ENCODE measurements at regions not wholly inside any gene's neighbourhood (a gene's known extent, or its start where the extent isn't known, plus 50 kb on each side); places are given as distances from the start of the nearest gene placed in this dataset.

DNA sequence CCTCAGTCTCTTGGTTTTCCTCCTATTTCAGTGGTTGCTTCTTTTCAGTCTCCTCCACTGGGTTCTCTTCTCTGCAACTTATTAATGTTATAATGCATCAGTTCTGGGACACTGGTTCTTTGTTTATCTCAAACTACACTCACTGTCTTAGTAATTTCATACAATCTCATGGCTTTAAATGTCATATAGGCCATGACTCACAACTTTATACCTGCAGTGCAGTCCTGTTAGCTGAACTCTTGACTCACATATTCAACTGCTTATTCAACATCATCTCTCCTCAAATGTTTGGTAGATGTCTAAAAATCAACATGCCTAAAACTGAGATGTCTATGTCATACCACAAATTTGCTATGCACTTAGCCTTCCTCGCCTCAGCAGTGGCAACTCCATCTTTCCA, 101.2 kb upstream of the PALS2 start:
- no peak overlapping the region for H3K9ac ChIP-seq (ENCODE audit: control insufficient read depth, extremely low read depth, insufficient read depth, low read length)
- no peaks in the 10 kb centered on the region for H3K27me3 ChIP-seq (ENCODE audit: control insufficient read depth, extremely low read depth, insufficient read depth, low read length)
- H4K20me1 ChIP-seq (ENCODE audit: control insufficient read depth, extremely low read depth, insufficient read depth, low read length) = no peaks in the 10 kb centered on the region
- no peaks in the 10 kb centered on the region for H3K9me3 ChIP-seq (ENCODE audit: control insufficient read depth, low read depth, low read length)
- TF ChIP-seq, protein P1, sequence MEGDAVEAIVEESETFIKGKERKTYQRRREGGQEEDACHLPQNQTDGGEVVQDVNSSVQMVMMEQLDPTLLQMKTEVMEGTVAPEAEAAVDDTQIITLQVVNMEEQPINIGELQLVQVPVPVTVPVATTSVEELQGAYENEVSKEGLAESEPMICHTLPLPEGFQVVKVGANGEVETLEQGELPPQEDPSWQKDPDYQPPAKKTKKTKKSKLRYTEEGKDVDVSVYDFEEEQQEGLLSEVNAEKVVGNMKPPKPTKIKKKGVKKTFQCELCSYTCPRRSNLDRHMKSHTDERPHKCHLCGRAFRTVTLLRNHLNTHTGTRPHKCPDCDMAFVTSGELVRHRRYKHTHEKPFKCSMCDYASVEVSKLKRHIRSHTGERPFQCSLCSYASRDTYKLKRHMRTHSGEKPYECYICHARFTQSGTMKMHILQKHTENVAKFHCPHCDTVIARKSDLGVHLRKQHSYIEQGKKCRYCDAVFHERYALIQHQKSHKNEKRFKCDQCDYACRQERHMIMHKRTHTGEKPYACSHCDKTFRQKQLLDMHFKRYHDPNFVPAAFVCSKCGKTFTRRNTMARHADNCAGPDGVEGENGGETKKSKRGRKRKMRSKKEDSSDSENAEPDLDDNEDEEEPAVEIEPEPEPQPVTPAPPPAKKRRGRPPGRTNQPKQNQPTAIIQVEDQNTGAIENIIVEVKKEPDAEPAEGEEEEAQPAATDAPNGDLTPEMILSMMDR (optimal IDR thresholded peaks at IDR 0.05 in 1 of 3, IDR thresholded peaks at IDR 0.05 in 1 of 3, conservative IDR thresholded peaks at IDR 0.05 in 1 of 3; ENCODE audit: extremely low read depth in 1 of 3, insufficient read depth in 2 of 3, low read length in 3 of 3) = no peak
- no peak for TF ChIP-seq EZH2 (IDR thresholded peaks at IDR 0.05; ENCODE audit: low read length)
- H3K9me1 ChIP-seq (ENCODE audit: control insufficient read depth, extremely low read depth, insufficient read depth, low read length) = no peaks in the 10 kb centered on the region
- no peak overlapping the region for H3K4me3 ChIP-seq (ENCODE audit: control insufficient read depth in 2 of 3, extremely low read depth in 1 of 3, insufficient read depth in 2 of 3, low read depth in 1 of 3, low read length in 3 of 3)
- no peaks in the 10 kb centered on the region for H3K79me2 ChIP-seq (ENCODE audit: control insufficient read depth, insufficient read depth, low read length)
- H3K27ac ChIP-seq (ENCODE audit: control insufficient read depth, insufficient read depth, low read length) = no peak overlapping the region
- H3K4me2 ChIP-seq (ENCODE audit: control insufficient read depth, extremely low read depth, insufficient read depth, low read depth, low read length) = no peak overlapping the region
- dilution Hi-C loops (cut with MboI; ENCODE audit: extremely low pct_ligation_motif_present, low sequenced_read_pairs) = no loop called here
- DNase-seq (ENCODE audit: low read depth, low spot score) (no peak), FAIRE-seq (no peak)
- no peaks in the 10 kb centered on the region for H3K4me1 ChIP-seq (ENCODE audit: control insufficient read depth, extremely low read depth, insufficient read depth, low read length)
- no peaks in the 10 kb centered on the region for H3K36me3 ChIP-seq (ENCODE audit: control insufficient read depth in 2 of 2, extremely low read depth in 1 of 2, insufficient read depth in 2 of 2, low read length in 2 of 2)
- no peak overlapping the region for H2AFZ ChIP-seq (ENCODE audit: control insufficient read depth, low read length)

DNA sequence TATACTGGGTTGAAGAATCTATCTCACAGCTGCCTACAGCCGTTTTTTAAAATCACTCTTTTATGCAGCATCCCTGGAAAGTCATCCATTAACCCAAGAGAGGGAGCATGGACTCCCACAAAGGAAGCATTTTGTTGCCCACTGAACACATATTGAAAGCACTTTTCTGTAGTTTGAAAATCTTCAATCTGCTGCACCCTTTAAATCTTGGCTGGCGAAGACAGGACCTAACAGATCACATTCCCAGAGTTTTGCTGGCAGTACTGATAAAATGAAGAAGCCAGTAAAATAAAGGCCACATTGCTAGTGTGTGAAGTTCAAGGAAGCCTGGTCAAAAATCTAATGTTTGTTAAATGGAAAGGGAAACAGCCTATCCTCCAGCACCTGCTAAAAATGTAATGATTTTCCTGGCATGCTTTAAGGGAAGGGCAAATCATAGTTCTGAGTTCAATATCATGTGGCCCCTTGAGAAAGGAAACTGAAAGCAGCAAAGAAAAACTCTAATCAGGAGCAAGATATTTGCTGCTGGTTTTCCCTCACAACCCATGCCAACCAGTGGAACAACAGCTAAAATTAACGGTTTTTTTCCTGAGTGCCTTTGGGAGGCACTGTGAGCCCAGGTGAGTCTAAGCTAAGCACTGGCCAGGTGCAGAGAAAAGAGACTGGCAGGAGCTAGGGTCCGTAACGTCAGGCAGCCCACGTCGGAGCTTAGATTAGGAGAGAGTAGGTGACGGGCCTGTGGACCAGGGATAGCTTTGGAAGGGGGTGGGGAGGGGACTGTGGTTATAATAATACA, 97.9 kb upstream of the PALS2 start:
- Histone ChIP-seq H3K4me2 (ENCODE audit: control insufficient read depth, extremely low read depth, insufficient read depth, low read depth, low read length) (no peak overlapping the region), H3K36me3 (ENCODE audit: control insufficient read depth in 2 of 2, extremely low read depth in 1 of 2, insufficient read depth in 2 of 2, low read length in 2 of 2) (no peaks in the 10 kb centered on the region), H3K4me1 (ENCODE audit: control insufficient read depth, extremely low read depth, insufficient read depth, low read length) (no peaks in the 10 kb centered on the region), H3K79me2 (ENCODE audit: control insufficient read depth, insufficient read depth, low read length) (no peaks in the 10 kb centered on the region), H3K9me3 (ENCODE audit: control insufficient read depth, low read depth, low read length) (no peaks in the 10 kb centered on the region), H4K20me1 (ENCODE audit: control insufficient read depth, extremely low read depth, insufficient read depth, low read length) (no peaks in the 10 kb centered on the region), H2AFZ (ENCODE audit: control insufficient read depth, low read length) (no peak overlapping the region), H3K9ac (ENCODE audit: control insufficient read depth, extremely low read depth, insufficient read depth, low read length) (no peak overlapping the region), H3K4me3 (ENCODE audit: control insufficient read depth in 2 of 3, extremely low read depth in 1 of 3, insufficient read depth in 2 of 3, low read depth in 1 of 3, low read length in 3 of 3) (no peak overlapping the region), H3K27ac (ENCODE audit: control insufficient read depth, insufficient read depth, low read length) (no peak overlapping the region), H3K9me1 (ENCODE audit: control insufficient read depth, extremely low read depth, insufficient read depth, low read length) (no peaks in the 10 kb centered on the region), H3K27me3 (ENCODE audit: control insufficient read depth, extremely low read depth, insufficient read depth, low read length) (no peaks in the 10 kb centered on the region)
- dilution Hi-C loops (cut with MboI; ENCODE audit: extremely low pct_ligation_motif_present, low sequenced_read_pairs) = no loop called here
- TF ChIP-seq, protein P1 (optimal IDR thresholded peaks at IDR 0.05 in 1 of 3, IDR thresholded peaks at IDR 0.05 in 1 of 3, conservative IDR thresholded peaks at IDR 0.05 in 1 of 3; ENCODE audit: extremely low read depth in 1 of 3, insufficient read depth in 2 of 3, low read length in 3 of 3) = no peak
- no peak for TF ChIP-seq EZH2 (IDR thresholded peaks at IDR 0.05; ENCODE audit: low read length)
- DNase-seq (ENCODE audit: low read depth, low spot score) (no peak), FAIRE-seq (no peak)

Measured in keratinocyte (primary cell).